ENCODE measurements at regions not wholly inside any gene's neighbourhood (a gene's known extent, or its start where the extent isn't known, plus 50 kb on each side); places are given as distances from the start of the nearest gene placed in this dataset.
"Not testable (repeated sequence)": the region's sequence is repeated elsewhere in the genome, so short reads cannot be mapped to it uniquely, and the experiment has no call there.

GRCh38 chr5:156164306-156164705 is 162.7 kb upstream of the SGCD start:
- DNase-seq, result no peak

- no peak for DNase-seq
Observed at GRCh38 chr5:156169495-156169894, 157.5 kb upstream of the SGCD start.

GRCh38 chr5:156170351-156170961 is 156.5 kb upstream of the SGCD start:
- DNase-seq, result no peak

- no peak for DNase-seq
Observed at GRCh38 chr5:156174225-156174624, 152.7 kb upstream of the SGCD start.

GRCh38 chr5:156178117-156178516 is 148.8 kb upstream of the SGCD start:
- DNase-seq, result no peak

- DNase-seq, result no peak
Observed at GRCh38 chr5:156181656-156182055, 145.3 kb upstream of the SGCD start.

- no peak for DNase-seq
Observed at GRCh38 chr5:156182174-156182967, 144.6 kb upstream of the SGCD start.

GRCh38 chr5:156186760-156187159 is 140.2 kb upstream of the SGCD start:
- no peak for DNase-seq

- no peak for DNase-seq
Observed at GRCh38 chr5:156188016-156188415, 138.9 kb upstream of the SGCD start.

GRCh38 chr5:156189628-156190027 is 137.3 kb upstream of the SGCD start:
- DNase-seq, result no peak

GRCh38 chr5:156191547-156191946 is 135.4 kb upstream of the SGCD start:
- no peak for DNase-seq

- DNase-seq, result no peak
Observed at GRCh38 chr5:156197042-156197635, 129.8 kb upstream of the SGCD start.

GRCh38 chr5:156199045-156199444 is 127.9 kb upstream of the SGCD start:
- DNase-seq, result no peak

- DNase-seq, result no peak
Observed at GRCh38 chr5:156200938-156201787, 125.8 kb upstream of the SGCD start.

- DNase-seq, result no peak
Observed at GRCh38 chr5:156201788-156202403, 125.1 kb upstream of the SGCD start.

GRCh38 chr5:156208271-156208670 is 118.7 kb upstream of the SGCD start:
- DNase-seq, result no peak

- DNase-seq, result no peak
Observed at GRCh38 chr5:156218367-156219158, 108.4 kb upstream of the SGCD start.

GRCh38 chr5:156219483-156220005 is 107.4 kb upstream of the SGCD start:
- no peak for DNase-seq

- no peak for DNase-seq
Observed at GRCh38 chr5:156221816-156222215, 105.1 kb upstream of the SGCD start.

GRCh38 chr5:156223547-156223946 is 103.4 kb upstream of the SGCD start:
- no peak for DNase-seq

- DNase-seq, result not testable (repeated sequence)
Observed at GRCh38 chr5:156226485-156226884, 100.5 kb upstream of the SGCD start.

GRCh38 chr5:156230887-156231286 is 96.1 kb upstream of the SGCD start:
- DNase-seq, result no peak
